HepG2 (cell line): ENCODE measurements at regions not wholly inside any gene's neighbourhood (a gene's known extent, or its start where the extent isn't known, plus 50 kb on each side); places are given as distances from the start of the nearest gene placed in this dataset.
A peak's percentile ranks its signal among the peaks of the same experiment; 100 is the strongest.

Experiments used
- ATAC-seq: fragments of 200-7000 bp; cut with Tn5 transposase; 3 replicates; pipeline ENCODE4 v1.9.1; 2020; ENCODE audit warnings: mild to moderate bottlenecking, moderate library complexity
- BruUV-seq: library from RNA; stranded (reverse); fragments of 400-500 nt; replicated peaks from 2 replicates; lab custom pipeline; 2021; lab: Mats Ljungman, UMichigan
- CTCF ChIA-PET: fragments of 300-600 bp; formaldehyde crosslinking; extraction: SDS; loops from one replicate; lab custom pipeline; 2021; ENCODE audit warnings: low total read pairs, inconsistent platforms, low intra/inter-chr PET ratio; lab: Yijun Ruan, JAX
- POLR2A ChIA-PET: fragments of 350-600 bp; sonication (Branson Sonifier 250); formaldehyde crosslinking; loops from one replicate; lab custom pipeline; 2020; ENCODE audit warnings: antibody characterized with exemption, inconsistent platforms; lab: Yijun Ruan, JAX
- DNase-seq: peaks from one replicate; pipeline ENCODE4 v3.0.0-alpha.2; 2015; ENCODE audit warnings: low spot score
- FAIRE-seq: peaks from 3 replicates; lab custom pipeline; 2011; peaks lifted over from hg19 to GRCh38; lab: Jason Lieb, UNC
- H2AFZ ChIP-seq: one replicate; pipeline ENCODE4 v1.6.1; 2011; ENCODE audit warnings: low read length, inconsistent platforms
- H3K27ac ChIP-seq: fragments of 300-600 bp; 3 replicates; pipeline ENCODE4 v1.8.0; 2011; ENCODE audit warnings: mixed run types, mild to moderate bottlenecking, mixed read lengths, low read length, inconsistent platforms; ENCODE audit not compliant: insufficient read depth; ENCODE audit errors: extremely low read length
- H3K27me3 ChIP-seq, 2 experiments: fragments of 200-600 bp in 1 of 2; 2 replicates in 1 of 2; 3 replicates in 1 of 2; pipeline versions ENCODE4 v1.6.0 to v1.8.0; 2011; ENCODE audit warnings: low read length in 2 of 2, mild to moderate bottlenecking in 2 of 2, moderate library complexity in 2 of 2, inconsistent platforms in 1 of 2; ENCODE audit not compliant: insufficient read depth in 2 of 2, control insufficient read depth in 1 of 2
- H3K36me3 ChIP-seq, 2 experiments: fragments of 200-600 bp in 1 of 2; replicated peaks in 1 of 2; 2 replicates in 1 of 2; 3 replicates in 1 of 2; pipeline versions ENCODE4 v1.5.1 to v1.8.0; 2011; ENCODE audit warnings: low read length in 2 of 2, inconsistent platforms in 1 of 2; ENCODE audit not compliant: insufficient read depth in 2 of 2, control insufficient read depth in 1 of 2
- H3K4me1 ChIP-seq: 2 replicates; pipeline ENCODE4 v1.5.1; 2012; ENCODE audit warnings: low read length, inconsistent platforms; ENCODE audit not compliant: insufficient read depth
- H3K4me2 ChIP-seq: 2 replicates; pipeline ENCODE4 v1.6.0; 2011; ENCODE audit warnings: low read depth, low read length, inconsistent platforms
- H3K4me3 ChIP-seq, 3 experiments: fragments of 200-600 bp in 1 of 3; sonication (generic), shearing (Covaris generic) in 1 of 3; replicated peaks in 1 of 3; 2 replicates each; pipeline ENCODE4 v1.5.1; 2011 to 2016; ENCODE audit warnings: low read length in 3 of 3, inconsistent platforms in 2 of 3, low read depth in 2 of 3, mild to moderate bottlenecking in 2 of 3, control low read depth in 1 of 3, mixed read lengths in 1 of 3; ENCODE audit not compliant: insufficient read depth in 1 of 3
- H3K79me2 ChIP-seq: one replicate; pipeline ENCODE4 v1.6.1; 2011; ENCODE audit warnings: low read length, inconsistent platforms; ENCODE audit not compliant: insufficient read depth
- H3K9ac ChIP-seq: 2 replicates; pipeline ENCODE4 v1.6.0; 2011; ENCODE audit warnings: mild to moderate bottlenecking, low read depth, low read length, inconsistent platforms; ENCODE audit not compliant: insufficient read depth
- H3K9me3 ChIP-seq: 2 replicates; pipeline ENCODE4 v1.5.1; 2012; ENCODE audit warnings: mild to moderate bottlenecking, low read length
- H4K20me1 ChIP-seq: 2 replicates; pipeline ENCODE4 v1.6.0; 2011; ENCODE audit warnings: inconsistent platforms, mild to moderate bottlenecking, low read length, moderate library complexity; ENCODE audit not compliant: insufficient read depth
- ARID2 ChIP-seq: sonication (generic); formaldehyde crosslinking; IDR thresholded peaks from 2 replicates; pipeline ENCODE4 v1.8.1; 2022; ENCODE audit warnings: mild to moderate bottlenecking, missing genetic modification reagents, borderline replicate concordance
- CREB1 ChIP-seq, 2 experiments: fragments of 450-650 bp in 1 of 2; IDR thresholded peaks; 2 replicates each; pipeline ENCODE4 v1.6.1; 2016 to 2017; ENCODE audit warnings: control low read depth in 1 of 2, mild to moderate bottlenecking in 1 of 2, missing compliant biosample characterization in 1 of 2, missing genetic modification characterization in 1 of 2
- JUN ChIP-seq: sonication (generic); formaldehyde crosslinking; IDR thresholded peaks from 2 replicates; pipeline ENCODE4 v1.4.0; 2020; ENCODE audit warnings: mild to moderate bottlenecking, missing genetic modification reagents
- KAT2B ChIP-seq: fragments of 150-350 bp; IDR thresholded peaks from 2 replicates; pipeline ENCODE4 v1.6.1; 2014; ENCODE audit warnings: low read depth, low read length, borderline replicate concordance
- MTF1 ChIP-seq: sonication (generic); formaldehyde crosslinking; IDR thresholded peaks from 2 replicates; pipeline ENCODE4 v1.5.0; 2020; ENCODE audit warnings: missing genetic modification reagents
- MYC ChIP-seq: sonication (generic); formaldehyde crosslinking; IDR thresholded peaks from 2 replicates; pipeline ENCODE4 v1.9.0; 2021; ENCODE audit warnings: missing genetic modification reagents, borderline replicate concordance
- NBN ChIP-seq: fragments of 450-650 bp; conservative IDR thresholded peaks from 2 replicates; pipeline ENCODE4 v1.6.1; 2017
- SYNCRIP ChIP-seq: fragments of 200-400 bp; formaldehyde crosslinking; IDR thresholded peaks from 2 replicates; pipeline ENCODE4 v1.6.1; 2018; ENCODE audit warnings: mild to moderate bottlenecking, low read depth, low read length; ENCODE audit not compliant: insufficient read depth
- TAF15 ChIP-seq: fragments of 200-400 bp; formaldehyde crosslinking; IDR thresholded peaks from one replicate; pipeline ENCODE4 v1.6.1; 2018; ENCODE audit warnings: mild to moderate bottlenecking, low read depth, low read length; ENCODE audit not compliant: poor library complexity, severe bottlenecking
- YY1 ChIP-seq: IDR thresholded peaks from 2 replicates; pipeline ENCODE4 v1.6.1; 2011; ENCODE audit warnings: low read length, low read depth, moderate library complexity, mild to moderate bottlenecking; ENCODE audit not compliant: insufficient read depth, insufficient replicate concordance
- ZKSCAN1 ChIP-seq: fragments of 150-350 bp; IDR thresholded peaks from 2 replicates; pipeline ENCODE4 v1.6.1; 2014; ENCODE audit warnings: low read length
- ZNF276 ChIP-seq: sonication (generic); formaldehyde crosslinking; IDR thresholded peaks from 2 replicates; pipeline ENCODE4 v1.4.0; 2020; ENCODE audit warnings: mild to moderate bottlenecking, low read depth, missing genetic modification reagents
- ZNF44 ChIP-seq: sonication (generic); formaldehyde crosslinking; IDR thresholded peaks from 2 replicates; pipeline ENCODE4 v1.5.1; 2020; ENCODE audit warnings: mild to moderate bottlenecking, missing genetic modification reagents
- ZNF569 ChIP-seq: sonication (generic); formaldehyde crosslinking; IDR thresholded peaks from 2 replicates; pipeline ENCODE4 v1.5.0; 2020; ENCODE audit warnings: mild to moderate bottlenecking, missing genetic modification reagents, moderate library complexity, borderline replicate concordance
- WGBS: methylation state at CpG from one replicate; pipeline ENCODE4 v1.1.6; 2017; ENCODE audit warnings: low lambda C conversion rate; 5-methylcytosine and 5-hydroxymethylcytosine counted together
- in situ Hi-C: cut with HindIII; loops from 2 replicates; pipeline ENCODE4 v1.10.0; 2017; ENCODE audit warnings: low pct_unique_long_range_greater_than_20kb; ENCODE audit not compliant: extremely low pct_ligation_motif_present
- intact Hi-C: fragments of 100-400 bp; cut with micrococcal nuclease; formaldehyde crosslinking; loops from one replicate; pipeline ENCODE4 v1.10.0; 2022; ENCODE audit not compliant: unreplicated experiment
- TF ChIP-seq, protein P1 (sequence below): sonication (generic); formaldehyde crosslinking; IDR thresholded peaks from 2 replicates; pipeline ENCODE4 v1.5.0; 2020; ENCODE audit warnings: mild to moderate bottlenecking, missing genetic modification reagents

DNA sequence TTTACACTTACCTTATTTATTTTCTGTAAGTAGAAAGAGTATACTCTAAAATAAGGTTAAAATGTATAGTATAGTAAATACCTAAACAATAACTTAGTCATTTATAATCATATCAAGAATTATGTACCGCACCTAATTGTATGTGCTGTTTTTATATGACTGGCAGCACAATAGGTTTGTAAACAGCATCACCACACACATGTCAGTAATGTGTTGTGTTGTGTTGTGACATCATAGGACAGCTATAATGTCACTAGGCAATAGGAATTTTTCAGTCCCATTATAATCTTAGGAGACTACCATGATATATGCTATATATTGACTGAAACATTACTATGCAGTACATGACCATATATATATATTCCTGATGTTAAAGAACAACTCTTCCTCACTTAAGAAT, 99.9 kb upstream of the CNTN4 start:
- in situ Hi-C loops (no loop called here), intact Hi-C loops (no loop called here)
- H3K9me3 ChIP-seq: peaks cover 71% of the 10 kb centered on the region
- no peaks in the 10 kb centered on the region for H3K79me2 ChIP-seq
- ChIA-PET POLR2A (no interaction called here), CTCF (no interaction called here)
- DNase-seq (no peak), ATAC-seq (no peak), FAIRE-seq (no peak)
- BruUV-seq: no TSS peak
- no peak overlapping the region for H3K27ac ChIP-seq
- no peak overlapping the region for H3K4me2 ChIP-seq
- no peak overlapping the region for H2AFZ ChIP-seq
- H3K9ac ChIP-seq: no peak overlapping the region
- WGBS: 0% methylated on average over 1 of the region's 1 CpG
- H3K4me1 ChIP-seq: no peaks in the 10 kb centered on the region
- no peaks in the 10 kb centered on the region for H3K27me3 ChIP-seq
- H3K4me3 ChIP-seq: no peak overlapping the region
- TF ChIP-seq NBN (no peak), CREB1 (IDR thresholded peaks at IDR 0.05) (0 out of 2 replicates have a peak, but pooled peaks have one; percentile 28), CREB1 (CRISPR knock-in tag; IDR thresholded peaks at IDR 0.05) (no peak)
- no peaks in the 10 kb centered on the region for H4K20me1 ChIP-seq
- H3K36me3 ChIP-seq: no peaks in the 10 kb centered on the region

- Histone ChIP-seq H3K79me2 (no peaks in the 10 kb centered on the region), H3K4me3 (no peak overlapping the region), H4K20me1 (no peaks in the 10 kb centered on the region), H3K27me3 (no peaks in the 10 kb centered on the region), H2AFZ (no peak overlapping the region), H3K36me3 (no peaks in the 10 kb centered on the region), H3K4me1 (no peaks in the 10 kb centered on the region), H3K4me2 (no peak overlapping the region), H3K9me3 (peaks cover 71% of the 10 kb centered on the region), H3K27ac (no peak overlapping the region), H3K9ac (no peak overlapping the region)
- POLR2A ChIA-PET: no interaction called here
- no TSS peak for BruUV-seq
- intact Hi-C loops: no loop called here
- DNase-seq: no peak
- CTCF ChIA-PET: no interaction called here
- 25% methylated on average over 9 of the region's 9 CpGs for WGBS
- no peak for ATAC-seq
- in situ Hi-C loops: no loop called here
- no peak for FAIRE-seq
- TF ChIP-seq, protein P1, sequence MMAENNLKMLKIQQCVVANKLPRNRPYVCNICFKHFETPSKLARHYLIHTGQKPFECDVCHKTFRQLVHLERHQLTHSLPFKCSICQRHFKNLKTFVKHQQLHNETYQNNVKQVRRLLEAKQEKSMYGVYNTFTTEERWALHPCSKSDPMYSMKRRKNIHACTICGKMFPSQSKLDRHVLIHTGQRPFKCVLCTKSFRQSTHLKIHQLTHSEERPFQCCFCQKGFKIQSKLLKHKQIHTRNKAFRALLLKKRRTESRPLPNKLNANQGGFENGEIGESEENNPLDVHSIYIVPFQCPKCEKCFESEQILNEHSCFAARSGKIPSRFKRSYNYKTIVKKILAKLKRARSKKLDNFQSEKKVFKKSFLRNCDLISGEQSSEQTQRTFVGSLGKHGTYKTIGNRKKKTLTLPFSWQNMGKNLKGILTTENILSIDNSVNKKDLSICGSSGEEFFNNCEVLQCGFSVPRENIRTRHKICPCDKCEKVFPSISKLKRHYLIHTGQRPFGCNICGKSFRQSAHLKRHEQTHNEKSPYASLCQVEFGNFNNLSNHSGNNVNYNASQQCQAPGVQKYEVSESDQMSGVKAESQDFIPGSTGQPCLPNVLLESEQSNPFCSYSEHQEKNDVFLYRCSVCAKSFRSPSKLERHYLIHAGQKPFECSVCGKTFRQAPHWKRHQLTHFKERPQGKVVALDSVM (CRISPR knock-in tag): no peak
- TF ChIP-seq ZNF44 (CRISPR knock-in tag): no peak
- no peak for TF ChIP-seq ZKSCAN1
- TF ChIP-seq SYNCRIP: no peak
- no peak for TF ChIP-seq ZNF276 (CRISPR knock-in tag)
- no peak for TF ChIP-seq ARID2 (CRISPR knock-in tag)
- no peak for TF ChIP-seq MYC (CRISPR knock-in tag)
- TF ChIP-seq YY1: no peak
- no peak for TF ChIP-seq MTF1
- TF ChIP-seq ZNF569: no peak
- no peak for TF ChIP-seq TAF15
- TF ChIP-seq KAT2B: no peak
- no peak for TF ChIP-seq JUN
- TF ChIP-seq, all 625 proteins: peak for 0
Observed at GRCh38 chr3:2001306-2002108, 97.2 kb upstream of the CNTN4 start.
